Activated naive CD4-positive, alpha-beta T cell treated with anti-CD3 and anti-CD28 coated beads, Interleukin-2, amount 50 U/mL, for 16 hours (primary cell): ENCODE measurements at regions not wholly inside any gene's neighbourhood (a gene's known extent, or its start where the extent isn't known, plus 50 kb on each side); places are given as distances from the start of the nearest gene placed in this dataset.

Source experiments
- DNase-seq: peaks from one replicate; pipeline ENCODE4 v3.0.0-alpha.2; 2020

GRCh38 chr20:40203032-40203431, 486.0 kb downstream of the MAFB start:
- DNase-seq = no peak

GRCh38 chr20:40197691-40198090, 491.3 kb downstream of the MAFB start:
- DNase-seq = no peak

GRCh38 chr20:40196846-40197436, 492.1 kb downstream of the MAFB start:
- DNase-seq = no peak

GRCh38 chr20:40195742-40196141, 493.3 kb downstream of the MAFB start:
- no peak for DNase-seq

- no peak for DNase-seq
These were observed 496.5 kb downstream of the MAFB start for GRCh38 chr20:40192529-40192928.

GRCh38 chr20:40192081-40192480, 497.0 kb downstream of the MAFB start:
- DNase-seq = no peak

GRCh38 chr20:40191573-40191972, 497.5 kb downstream of the MAFB start:
- no peak for DNase-seq

GRCh38 chr20:40189621-40190020, 499.4 kb downstream of the MAFB start:
- no peak for DNase-seq

- no peak for DNase-seq
These were observed 500.7 kb downstream of the MAFB start for GRCh38 chr20:40188319-40188718.

- DNase-seq = no peak
These were observed 502.2 kb downstream of the MAFB start for GRCh38 chr20:40186826-40187225.

- no peak for DNase-seq
These were observed 507.4 kb downstream of the MAFB start for GRCh38 chr20:40181676-40182075.

GRCh38 chr20:40176098-40176841, 512.8 kb downstream of the MAFB start:
- no peak for DNase-seq

GRCh38 chr20:40175296-40175695, 513.7 kb downstream of the MAFB start:
- DNase-seq = no peak

GRCh38 chr20:40173872-40174271, 515.2 kb downstream of the MAFB start:
- no peak for DNase-seq

GRCh38 chr20:40168981-40169620, 519.9 kb downstream of the MAFB start:
- no peak for DNase-seq

- DNase-seq = no peak
These were observed 527.6 kb downstream of the MAFB start for GRCh38 chr20:40161391-40161790.

- DNase-seq = no peak
These were observed 528.9 kb downstream of the MAFB start for GRCh38 chr20:40160097-40160550.

- no peak for DNase-seq
These were observed 529.8 kb downstream of the MAFB start for GRCh38 chr20:40159276-40159675.

- no peak for DNase-seq
These were observed 532.3 kb downstream of the MAFB start for GRCh38 chr20:40156600-40157317.

GRCh38 chr20:40154514-40154913, 534.5 kb downstream of the MAFB start:
- DNase-seq = no peak

- DNase-seq = no peak
These were observed 540.1 kb downstream of the MAFB start for GRCh38 chr20:40148886-40149285.

GRCh38 chr20:40146071-40146470, 543.0 kb downstream of the MAFB start:
- no peak for DNase-seq

GRCh38 chr20:40144581-40144980, 544.5 kb downstream of the MAFB start:
- no peak for DNase-seq

GRCh38 chr20:40134176-40134575, 554.9 kb downstream of the MAFB start:
- no peak for DNase-seq
